Upper lobe of left lung (tissue), 4 donors: ENCODE measurements at regions not wholly inside any gene's neighbourhood (a gene's known extent, or its start where the extent isn't known, plus 50 kb on each side); places are given as distances from the start of the nearest gene placed in this dataset.

Source experiments
- CTCF ChIP-seq, 6 experiments: fragments of 450-650 bp in 4 of 6; fragments of 200-600 bp in 2 of 6; sonication (generic) in 2 of 6; IDR thresholded peaks; one replicate each; pipeline ENCODE4 v1.5.1; 2016 to 2019; ENCODE audit warnings: antibody characterized with exemption in 6 of 6
- POLR2A ChIP-seq, 4 donors: fragments of 450-650 bp; IDR thresholded peaks; one replicate each; pipeline ENCODE4 v1.5.1; 2016 to 2017; ENCODE audit warnings: antibody characterized with exemption in 4 of 4, mild to moderate bottlenecking in 2 of 4
- POLR2AphosphoS5 ChIP-seq, 2 donors: sonication (generic); formaldehyde crosslinking; IDR thresholded peaks; one replicate each; pipeline ENCODE4 v1.5.1; 2017; ENCODE audit warnings: antibody characterized with exemption in 2 of 2

- no peak for TF ChIP-seq POLR2A (IDR thresholded peaks at IDR 0.05)
- TF ChIP-seq CTCF (IDR thresholded peaks at IDR 0.05), result no peak
- TF ChIP-seq POLR2AphosphoS5 (IDR thresholded peaks at IDR 0.05), result no peak
Measured at GRCh38 chr4:38611676-38612075, 52.3 kb upstream of the KLF3 start.
